Glutamatergic neuron (in vitro differentiated cells): ENCODE measurements at regions not wholly inside any gene's neighbourhood (a gene's known extent, or its start where the extent isn't known, plus 50 kb on each side); places are given as distances from the start of the nearest gene placed in this dataset.
A peak's percentile ranks its signal among the peaks of the same experiment; 100 is the strongest.
"Not testable (repeated sequence)": the region's sequence is repeated elsewhere in the genome, so short reads cannot be mapped to it uniquely, and the experiment has no call there.

Experiments used
- DNase-seq: peaks from one replicate; pipeline ENCODE4 v3.0.0; 2022
- H3K27ac Mint-ChIP-seq: one replicate; pipeline ENCODE4 v1.8.0; 2020; ENCODE audit warnings: mild to moderate bottlenecking, mixed read lengths, inconsistent platforms; ENCODE audit not compliant: unreplicated experiment
- H3K27me3 Mint-ChIP-seq: one replicate; pipeline ENCODE4 v1.8.0; 2020; ENCODE audit warnings: mild to moderate bottlenecking, moderate library complexity, mixed read lengths, inconsistent platforms; ENCODE audit not compliant: unreplicated experiment
- H3K36me3 Mint-ChIP-seq: one replicate; pipeline ENCODE4 v1.8.0; 2020; ENCODE audit warnings: mild to moderate bottlenecking, mixed read lengths, inconsistent platforms; ENCODE audit not compliant: unreplicated experiment
- H3K4me1 Mint-ChIP-seq: one replicate; pipeline ENCODE4 v1.8.0; 2020; ENCODE audit warnings: mild to moderate bottlenecking, low read depth, mixed read lengths, inconsistent platforms; ENCODE audit not compliant: unreplicated experiment
- H3K4me3 Mint-ChIP-seq: one replicate; pipeline ENCODE4 v1.8.0; 2020; ENCODE audit warnings: mild to moderate bottlenecking, mixed read lengths, inconsistent platforms; ENCODE audit not compliant: unreplicated experiment
- H3K9me3 Mint-ChIP-seq: one replicate; pipeline ENCODE4 v1.8.0; 2020; ENCODE audit warnings: mild to moderate bottlenecking, moderate library complexity, mixed read lengths, inconsistent platforms; ENCODE audit not compliant: unreplicated experiment
- CTCF ChIP-seq: fragments of 200-600 bp; sonication (generic); IDR thresholded peaks from one replicate; pipeline ENCODE4 v1.5.0; 2021; ENCODE audit not compliant: partially characterized antibody, unreplicated experiment

GRCh38 chr12:46071769-46072624 is 81.6 kb upstream of the SCAF11 start:
- peak; percentile 74 for TF ChIP-seq CTCF
- no peaks in the 10 kb centered on the region for H3K4me1 Mint-ChIP-seq
- DNase-seq = peak; percentile 65
- no peak overlapping the region for H3K4me3 Mint-ChIP-seq
- H3K36me3 Mint-ChIP-seq = no peaks in the 10 kb centered on the region
- H3K9me3 Mint-ChIP-seq = no peaks in the 10 kb centered on the region
- no peak overlapping the region for H3K27ac Mint-ChIP-seq
- no peaks in the 10 kb centered on the region for H3K27me3 Mint-ChIP-seq

- Mint-ChIP-seq H3K4me3 (no peak overlapping the region), H3K27me3 (no peaks in the 10 kb centered on the region), H3K27ac (no peak overlapping the region), H3K36me3 (no peaks in the 10 kb centered on the region), H3K4me1 (no peaks in the 10 kb centered on the region), H3K9me3 (no peaks in the 10 kb centered on the region)
- no peak for DNase-seq
- no peak for TF ChIP-seq CTCF
Measured at GRCh38 chr12:46071335-46071734, 81.0 kb upstream of the SCAF11 start.

- Mint-ChIP-seq H3K4me1 (no peaks in the 10 kb centered on the region), H3K27me3 (no peaks in the 10 kb centered on the region), H3K27ac (no peak overlapping the region), H3K4me3 (no peak overlapping the region), H3K9me3 (no peaks in the 10 kb centered on the region), H3K36me3 (no peaks in the 10 kb centered on the region)
- DNase-seq = no peak
- no peak for TF ChIP-seq CTCF
Measured at GRCh38 chr12:46067094-46067493, 76.7 kb upstream of the SCAF11 start.

GRCh38 chr12:46065412-46066166 is 75.2 kb upstream of the SCAF11 start:
- DNase-seq = no peak
- H3K27ac Mint-ChIP-seq = no peak overlapping the region
- H3K36me3 Mint-ChIP-seq = no peaks in the 10 kb centered on the region
- no peaks in the 10 kb centered on the region for H3K4me1 Mint-ChIP-seq
- TF ChIP-seq CTCF = no peak
- no peaks in the 10 kb centered on the region for H3K9me3 Mint-ChIP-seq
- no peak overlapping the region for H3K4me3 Mint-ChIP-seq
- H3K27me3 Mint-ChIP-seq = no peaks in the 10 kb centered on the region

- no peak for DNase-seq
- H3K27me3 Mint-ChIP-seq = no peaks in the 10 kb centered on the region
- TF ChIP-seq CTCF = no peak
- no peaks in the 10 kb centered on the region for H3K4me1 Mint-ChIP-seq
- no peaks in the 10 kb centered on the region for H3K9me3 Mint-ChIP-seq
- no peak overlapping the region for H3K27ac Mint-ChIP-seq
- no peak overlapping the region for H3K4me3 Mint-ChIP-seq
- H3K36me3 Mint-ChIP-seq = peaks cover 5% of the 10 kb centered on the region
Measured at GRCh38 chr12:46064548-46064947, 74.2 kb upstream of the SCAF11 start.

- H3K4me3 Mint-ChIP-seq, DNase-seq, H3K4me1 Mint-ChIP-seq, H3K27me3 Mint-ChIP-seq, H3K9me3 Mint-ChIP-seq, H3K27ac Mint-ChIP-seq: not testable (repeated sequence)
- peaks cover 12% of the 10 kb centered on the region for H3K36me3 Mint-ChIP-seq
Measured at GRCh38 chr12:46058697-46059096, 68.3 kb upstream of the SCAF11 start.
